ENCODE measurements at regions not wholly inside any gene's neighbourhood (a gene's known extent, or its start where the extent isn't known, plus 50 kb on each side); places are given as distances from the start of the nearest gene placed in this dataset.

DNA sequence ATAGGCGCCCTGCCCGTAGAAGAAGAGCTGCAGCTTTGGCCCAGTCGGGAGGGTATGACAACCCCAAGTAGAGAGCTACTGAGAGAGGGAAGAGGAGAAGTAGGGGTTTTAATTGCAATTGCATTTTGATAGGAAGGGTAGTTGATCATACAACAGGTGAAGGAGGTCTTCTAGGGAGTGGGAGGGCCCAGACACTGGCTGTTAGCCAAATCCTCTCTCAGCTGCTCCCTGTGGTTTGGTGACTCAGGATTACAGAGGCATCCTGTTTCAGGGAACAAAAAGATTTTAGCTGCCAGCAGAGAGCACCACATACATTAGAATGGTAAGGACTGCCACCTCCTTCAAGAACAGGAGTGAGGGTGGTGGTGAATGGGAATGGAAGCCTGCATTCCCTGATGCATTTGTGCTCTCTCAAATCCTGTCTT lies 408.9 kb upstream of the THBS1 start:
- TF ChIP-seq, protein P1, sequence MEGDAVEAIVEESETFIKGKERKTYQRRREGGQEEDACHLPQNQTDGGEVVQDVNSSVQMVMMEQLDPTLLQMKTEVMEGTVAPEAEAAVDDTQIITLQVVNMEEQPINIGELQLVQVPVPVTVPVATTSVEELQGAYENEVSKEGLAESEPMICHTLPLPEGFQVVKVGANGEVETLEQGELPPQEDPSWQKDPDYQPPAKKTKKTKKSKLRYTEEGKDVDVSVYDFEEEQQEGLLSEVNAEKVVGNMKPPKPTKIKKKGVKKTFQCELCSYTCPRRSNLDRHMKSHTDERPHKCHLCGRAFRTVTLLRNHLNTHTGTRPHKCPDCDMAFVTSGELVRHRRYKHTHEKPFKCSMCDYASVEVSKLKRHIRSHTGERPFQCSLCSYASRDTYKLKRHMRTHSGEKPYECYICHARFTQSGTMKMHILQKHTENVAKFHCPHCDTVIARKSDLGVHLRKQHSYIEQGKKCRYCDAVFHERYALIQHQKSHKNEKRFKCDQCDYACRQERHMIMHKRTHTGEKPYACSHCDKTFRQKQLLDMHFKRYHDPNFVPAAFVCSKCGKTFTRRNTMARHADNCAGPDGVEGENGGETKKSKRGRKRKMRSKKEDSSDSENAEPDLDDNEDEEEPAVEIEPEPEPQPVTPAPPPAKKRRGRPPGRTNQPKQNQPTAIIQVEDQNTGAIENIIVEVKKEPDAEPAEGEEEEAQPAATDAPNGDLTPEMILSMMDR (IDR thresholded peaks at IDR 0.05; ENCODE audit: low read depth, low read length, missing control alignments): no peak
- no peak for DNase-seq (ENCODE audit: low read depth)
- no peak overlapping the region for H3K4me3 ChIP-seq (ENCODE audit: low read depth, low read length)

DNA sequence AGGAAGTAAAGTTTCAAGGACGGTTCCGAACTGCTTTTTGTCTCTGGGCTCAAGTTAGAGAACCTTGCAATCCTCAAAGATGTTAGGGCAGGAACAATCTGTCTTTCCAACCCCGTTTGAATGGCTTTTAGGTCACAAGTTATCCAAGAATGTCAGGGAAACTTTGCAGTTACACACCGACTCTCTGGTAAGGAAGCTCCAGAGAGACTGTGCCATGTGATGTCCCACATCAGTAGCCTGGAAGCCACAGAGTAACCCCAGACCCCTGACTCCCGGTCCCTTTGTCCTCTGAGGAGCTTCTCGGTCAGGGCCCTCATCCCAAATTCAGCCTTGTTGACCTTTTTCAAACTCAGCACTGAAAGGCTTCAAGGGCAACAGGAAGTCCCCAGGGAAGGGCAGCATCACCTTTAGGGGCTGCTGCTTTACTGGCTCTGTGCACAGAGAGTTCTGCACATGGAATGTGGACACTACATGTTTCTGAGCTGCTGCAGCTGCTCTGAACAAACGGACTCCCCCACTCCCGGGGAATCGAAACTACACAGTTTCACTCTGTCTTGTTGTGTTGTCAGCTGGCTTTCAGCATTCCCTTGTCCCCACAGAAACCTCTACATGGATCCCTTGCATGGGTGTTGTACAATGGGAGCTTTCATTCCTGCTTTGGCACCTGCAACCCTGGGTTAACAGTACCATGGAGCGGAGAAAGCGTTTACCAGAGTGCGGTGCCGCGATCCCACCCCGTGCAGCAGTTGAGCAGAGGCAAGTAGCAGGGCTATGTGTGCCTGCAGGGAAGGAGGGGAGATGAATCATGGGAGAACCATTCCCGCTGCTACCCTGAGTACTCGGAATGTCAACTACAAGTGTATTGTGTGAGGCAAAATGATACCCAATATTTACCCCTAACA lies 408.2 kb upstream of the THBS1 start:
- DNase-seq (ENCODE audit: low read depth): no peak
- no peak overlapping the region for H3K4me3 ChIP-seq (ENCODE audit: low read depth, low read length)
- TF ChIP-seq, protein P1 (IDR thresholded peaks at IDR 0.05; ENCODE audit: low read depth, low read length, missing control alignments): no peak

DNA sequence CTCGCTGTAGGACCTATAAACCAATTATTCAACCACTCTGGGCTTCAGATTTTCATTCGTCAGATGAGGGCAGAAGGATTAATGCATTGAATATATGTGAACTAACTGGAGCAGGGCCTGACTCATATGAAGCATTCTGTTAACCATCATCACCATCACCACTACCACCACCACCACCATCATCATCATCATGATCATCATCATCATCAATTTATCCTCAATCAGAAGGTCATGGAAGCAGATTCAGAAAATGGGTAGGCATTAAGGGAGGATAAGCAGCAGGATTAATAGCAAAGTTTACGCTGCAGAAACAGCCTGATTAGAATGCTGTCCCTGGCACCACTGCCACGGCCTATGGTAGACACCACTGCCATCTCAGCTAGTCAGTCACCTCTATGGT lies 407.5 kb upstream of the THBS1 start:
- TF ChIP-seq, protein P1 (IDR thresholded peaks at IDR 0.05; ENCODE audit: low read depth, low read length, missing control alignments): no peak
- no peak for DNase-seq (ENCODE audit: low read depth)
- no peak overlapping the region for H3K4me3 ChIP-seq (ENCODE audit: low read depth, low read length)

DNA sequence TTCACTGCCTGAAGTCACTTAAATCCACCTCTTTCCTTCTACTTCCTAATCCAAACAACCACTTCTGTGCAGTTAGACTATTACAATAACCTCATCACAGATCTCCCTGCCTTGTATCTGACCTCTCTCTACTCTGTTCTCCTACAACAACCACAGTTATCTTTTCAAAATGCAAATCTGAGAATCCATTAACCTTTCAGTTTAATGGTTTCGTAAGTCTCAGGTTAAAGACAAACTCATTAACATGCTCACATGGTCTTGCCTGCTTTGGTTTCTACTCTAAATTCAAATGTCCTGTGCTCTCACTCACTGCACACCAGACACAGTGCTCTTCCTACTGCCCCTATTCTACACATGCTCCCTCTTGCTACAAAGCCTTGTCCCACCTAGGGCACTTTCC lies 406.5 kb upstream of the THBS1 start:
- TF ChIP-seq, protein P1 (IDR thresholded peaks at IDR 0.05; ENCODE audit: low read depth, low read length, missing control alignments): no peak
- H3K4me3 ChIP-seq (ENCODE audit: low read depth, low read length): no peak overlapping the region
- no peak for DNase-seq (ENCODE audit: low read depth)

DNA sequence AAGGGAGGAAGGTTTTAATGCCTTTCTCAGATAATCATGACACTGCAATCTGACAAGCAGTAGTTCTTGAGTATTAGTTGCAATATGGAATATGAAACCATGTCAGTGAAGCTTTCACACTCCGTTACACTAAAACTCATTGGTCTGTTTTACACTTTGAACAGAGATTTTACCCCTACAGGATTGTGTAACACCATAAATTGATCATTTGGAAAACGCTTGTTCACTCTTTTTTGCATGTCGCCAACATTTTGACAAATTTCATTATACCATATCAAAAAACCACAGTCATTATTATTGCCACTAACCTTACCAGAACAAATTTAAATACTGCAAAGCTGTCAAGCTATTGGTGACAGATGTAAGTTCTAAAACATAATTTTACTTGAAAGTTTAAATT lies 404.8 kb upstream of the THBS1 start:
- H3K4me3 ChIP-seq (ENCODE audit: low read depth, low read length): no peak overlapping the region
- no peak for DNase-seq (ENCODE audit: low read depth)
- TF ChIP-seq, protein P1 (IDR thresholded peaks at IDR 0.05; ENCODE audit: low read depth, low read length, missing control alignments): no peak

DNA sequence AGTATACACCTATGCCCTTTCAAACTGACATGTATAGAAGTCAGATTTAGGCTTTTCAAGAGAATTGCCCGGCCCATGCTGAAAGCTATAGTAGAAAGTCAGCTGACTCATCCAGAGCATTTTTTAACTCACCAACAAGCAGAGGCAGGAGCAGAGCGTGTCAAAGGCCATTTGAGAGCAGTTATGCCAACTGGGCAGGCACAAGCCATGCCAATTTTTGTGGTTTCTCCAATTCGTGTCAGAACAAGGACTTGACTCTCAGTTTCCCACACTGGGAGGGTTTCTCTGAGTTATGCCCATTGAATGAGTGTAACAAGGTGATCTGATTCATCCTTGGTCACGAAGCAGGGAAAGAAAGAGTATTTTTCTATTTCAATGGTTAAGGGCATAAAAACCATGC lies 403.3 kb upstream of the THBS1 start:
- H3K4me3 ChIP-seq (ENCODE audit: low read depth, low read length): no peak overlapping the region
- TF ChIP-seq, protein P1 (IDR thresholded peaks at IDR 0.05; ENCODE audit: low read depth, low read length, missing control alignments): no peak
- DNase-seq (ENCODE audit: low read depth): no peak

DNA sequence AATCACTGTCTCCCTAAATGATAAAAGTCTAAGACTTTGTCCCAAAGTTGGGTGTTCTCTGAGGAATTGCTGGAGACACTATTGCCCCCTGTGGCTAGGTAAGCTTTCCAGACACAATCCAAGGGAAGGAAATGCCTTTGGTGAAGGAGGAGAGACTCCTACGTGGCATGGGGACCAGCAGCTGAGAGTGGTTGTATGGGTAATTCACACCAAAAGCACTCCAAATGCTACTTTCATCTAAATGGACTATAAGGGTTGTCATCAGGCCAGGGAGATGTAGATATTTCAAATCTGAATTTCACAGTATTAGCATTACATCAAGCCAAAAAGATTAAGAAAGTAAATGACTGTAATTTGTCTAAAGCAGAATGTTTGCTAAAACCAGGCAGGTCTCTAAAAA lies 400.8 kb upstream of the THBS1 start:
- TF ChIP-seq, protein P1 (IDR thresholded peaks at IDR 0.05; ENCODE audit: low read depth, low read length, missing control alignments): no peak
- no peak for DNase-seq (ENCODE audit: low read depth)
- H3K4me3 ChIP-seq (ENCODE audit: low read depth, low read length): no peak overlapping the region
